ENCODE measurements at regions not wholly inside any gene's neighbourhood (a gene's known extent, or its start where the extent isn't known, plus 50 kb on each side); places are given as distances from the start of the nearest gene placed in this dataset.
"Not testable (repeated sequence)": the region's sequence is repeated elsewhere in the genome, so short reads cannot be mapped to it uniquely, and the experiment has no call there.

DNA sequence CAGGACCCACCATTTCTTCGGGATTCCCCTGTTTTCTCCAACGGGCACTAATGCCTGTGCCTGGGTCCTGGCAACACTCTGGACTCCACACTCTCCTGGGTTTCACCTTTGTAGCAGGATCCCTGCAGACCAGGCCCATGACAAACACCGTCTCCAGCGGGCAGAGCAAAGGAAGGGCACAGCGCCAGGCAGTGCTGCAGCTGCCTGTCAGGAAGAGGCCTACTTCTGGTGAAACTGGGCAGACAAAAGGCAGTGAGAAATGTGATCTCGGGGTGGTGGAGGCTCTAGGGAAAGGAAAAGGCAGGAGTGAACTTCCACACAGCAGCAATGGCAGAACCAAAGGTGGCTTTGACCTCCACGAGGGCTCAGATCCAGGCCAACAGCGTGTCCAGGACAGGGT is 165.3 kb downstream of the OR4F15 start:
- H2BK5ac ChIP-seq (ENCODE audit: low read depth, low read length); H2BK15ac ChIP-seq (ENCODE audit: low read length); H3K79me1 ChIP-seq (ENCODE audit: low read depth, low read length); H3K23me2 ChIP-seq (ENCODE audit: low read depth, low read length); H3K9ac ChIP-seq (replicated peaks in 1 of 4; ENCODE audit: extremely low read depth in 1 of 4, low read depth in 3 of 4, low read length in 3 of 4); H4K91ac ChIP-seq (replicated peaks; ENCODE audit: insufficient read length, low read length); H3K27ac ChIP-seq (ENCODE audit: low read depth, low read length); DNase-seq (ENCODE audit: low read depth in 1 of 2, low spot score in 2 of 2); H2AK5ac ChIP-seq (ENCODE audit: low read depth, low read length); H2BK120ac ChIP-seq (replicated peaks; ENCODE audit: low read depth, low read length); H3K18ac ChIP-seq (ENCODE audit: extremely low read depth, low read length); H3K23ac ChIP-seq (ENCODE audit: insufficient read length); H3K4me2 ChIP-seq (ENCODE audit: insufficient read depth in 1 of 2, low read depth in 2 of 2, low read length in 2 of 2); H2BK12ac ChIP-seq (ENCODE audit: low read depth, low read length); H3K4ac ChIP-seq (replicated peaks; ENCODE audit: insufficient read length, low read depth, low read length); H3K14ac ChIP-seq (ENCODE audit: insufficient read length); H3K4me1 ChIP-seq (replicated peaks in 1 of 4; ENCODE audit: control insufficient read depth in 3 of 4, insufficient read depth in 4 of 4, low read length in 3 of 4); H3K36me3 ChIP-seq (ENCODE audit: control insufficient read depth in 2 of 4, insufficient read depth in 4 of 4, low read length in 3 of 4); H3K4me3 ChIP-seq (ENCODE audit: extremely low read depth in 1 of 4, insufficient read depth in 2 of 4, low read depth in 3 of 4, low read length in 4 of 4); POLR2A ChIA-PET (ENCODE audit: partially characterized antibody); H3K27me3 ChIP-seq (replicated peaks in 1 of 4; ENCODE audit: control insufficient read depth in 3 of 4, extremely low read depth in 1 of 4, insufficient read depth in 3 of 4, low read length in 3 of 4); H3K9me3 ChIP-seq (ENCODE audit: insufficient read depth in 2 of 2, low read depth in 1 of 2, low read length in 1 of 2); H4K5ac ChIP-seq (ENCODE audit: insufficient read length, low read depth, low read length); H2BK20ac ChIP-seq (ENCODE audit: low read length); H3K79me2 ChIP-seq (ENCODE audit: control insufficient read depth in 1 of 2, insufficient read depth in 2 of 2, low read length in 2 of 2); H3K56ac ChIP-seq (replicated peaks; ENCODE audit: insufficient read length, low read depth, low read length); FAIRE-seq; CTCF ChIA-PET (ENCODE audit: partially characterized antibody); H4K20me1 ChIP-seq (replicated peaks in 1 of 2; ENCODE audit: control insufficient read depth in 1 of 2, insufficient read depth in 2 of 2, low read length in 2 of 2); H4K8ac ChIP-seq (ENCODE audit: extremely low read depth, insufficient read depth, low read length); H2AFZ ChIP-seq (ENCODE audit: low read length): not testable (repeated sequence)
- WGBS, 2 experiments (ENCODE audit: extremely low coverage in 1 of 2, insufficient coverage in 1 of 2, insufficient read length in 1 of 2, insufficient replicate concordance in 2 of 2, low coverage in 1 of 2, low lambda C conversion rate in 2 of 2, missing lambda C conversion rate in 1 of 2): no CpG with 5 or more reads among the region's 8 CpGs

DNA sequence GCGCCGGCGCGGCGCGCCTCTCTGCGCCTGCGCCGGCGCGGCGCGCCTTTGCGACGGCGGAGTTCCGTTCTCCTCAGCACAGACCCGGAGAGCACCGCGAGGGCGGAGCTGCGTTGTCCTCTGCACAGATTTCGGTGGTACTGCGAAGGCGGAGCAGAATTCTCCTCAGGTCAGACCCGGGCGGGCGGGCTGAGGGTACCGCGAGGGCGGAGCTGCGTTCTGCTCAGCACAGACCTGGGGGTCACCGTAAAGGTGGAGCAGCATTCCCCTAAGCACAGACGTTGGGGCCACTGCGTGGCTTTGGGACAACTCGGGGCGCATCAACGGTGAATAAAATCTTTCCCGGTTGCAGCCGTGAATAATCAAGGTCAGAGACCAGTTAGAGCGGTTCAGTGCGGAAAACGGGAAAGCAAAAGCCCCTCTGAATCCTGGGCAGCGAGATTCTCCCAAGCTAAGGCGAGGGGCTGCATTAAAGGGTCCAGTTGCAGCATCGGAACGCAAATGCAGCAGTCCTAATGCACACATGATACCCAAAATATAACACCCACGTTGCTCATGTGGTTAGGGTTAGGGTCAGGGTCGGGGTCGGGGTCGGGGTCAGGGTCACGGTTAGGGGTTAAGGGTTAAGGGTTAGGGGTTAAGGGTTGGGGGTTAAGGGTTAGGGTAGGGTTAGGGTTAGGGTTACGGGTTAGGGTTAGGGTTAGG is 168.4 kb downstream of the OR4F15 start:
- H2AFZ ChIP-seq (ENCODE audit: low read length); H3K4me1 ChIP-seq (replicated peaks in 1 of 4; ENCODE audit: control insufficient read depth in 3 of 4, insufficient read depth in 4 of 4, low read length in 3 of 4); H3K4ac ChIP-seq (replicated peaks; ENCODE audit: insufficient read length, low read depth, low read length); H3K18ac ChIP-seq (ENCODE audit: extremely low read depth, low read length); H2BK5ac ChIP-seq (ENCODE audit: low read depth, low read length); H2BK12ac ChIP-seq (ENCODE audit: low read depth, low read length); FAIRE-seq; H3K27ac ChIP-seq (ENCODE audit: low read depth, low read length); H3K23me2 ChIP-seq (ENCODE audit: low read depth, low read length); DNase-seq (ENCODE audit: low read depth in 1 of 2, low spot score in 2 of 2); H4K20me1 ChIP-seq (replicated peaks in 1 of 2; ENCODE audit: control insufficient read depth in 1 of 2, insufficient read depth in 2 of 2, low read length in 2 of 2); H3K9ac ChIP-seq (replicated peaks in 1 of 4; ENCODE audit: extremely low read depth in 1 of 4, low read depth in 3 of 4, low read length in 3 of 4); H3K4me3 ChIP-seq (ENCODE audit: extremely low read depth in 1 of 4, insufficient read depth in 2 of 4, low read depth in 3 of 4, low read length in 4 of 4); H2AK5ac ChIP-seq (ENCODE audit: low read depth, low read length); H3K4me2 ChIP-seq (ENCODE audit: insufficient read depth in 1 of 2, low read depth in 2 of 2, low read length in 2 of 2); H3K14ac ChIP-seq (ENCODE audit: insufficient read length); H3K79me1 ChIP-seq (ENCODE audit: low read depth, low read length); H3K36me3 ChIP-seq (ENCODE audit: control insufficient read depth in 2 of 4, insufficient read depth in 4 of 4, low read length in 3 of 4); H3K27me3 ChIP-seq (replicated peaks in 1 of 4; ENCODE audit: control insufficient read depth in 3 of 4, extremely low read depth in 1 of 4, insufficient read depth in 3 of 4, low read length in 3 of 4); H2BK15ac ChIP-seq (ENCODE audit: low read length); H3K9me3 ChIP-seq (ENCODE audit: insufficient read depth in 2 of 2, low read depth in 1 of 2, low read length in 1 of 2); H4K8ac ChIP-seq (ENCODE audit: extremely low read depth, insufficient read depth, low read length); POLR2A ChIA-PET (ENCODE audit: partially characterized antibody); H4K91ac ChIP-seq (replicated peaks; ENCODE audit: insufficient read length, low read length); H3K23ac ChIP-seq (ENCODE audit: insufficient read length); H2BK20ac ChIP-seq (ENCODE audit: low read length); H4K5ac ChIP-seq (ENCODE audit: insufficient read length, low read depth, low read length); H2BK120ac ChIP-seq (replicated peaks; ENCODE audit: low read depth, low read length); CTCF ChIA-PET (ENCODE audit: partially characterized antibody); H3K79me2 ChIP-seq (ENCODE audit: control insufficient read depth in 1 of 2, insufficient read depth in 2 of 2, low read length in 2 of 2); H3K56ac ChIP-seq (replicated peaks; ENCODE audit: insufficient read length, low read depth, low read length): not testable (repeated sequence)
- 94 to 100% methylated on average over 1 to 5 of the region's 53 CpGs for WGBS, 2 experiments (ENCODE audit: extremely low coverage in 1 of 2, insufficient coverage in 1 of 2, insufficient read length in 1 of 2, insufficient replicate concordance in 2 of 2, low coverage in 1 of 2, low lambda C conversion rate in 2 of 2, missing lambda C conversion rate in 1 of 2)

Data from H1 (cell line).